HG03025 (cell line): ENCODE measurements at regions not wholly inside any gene's neighbourhood (a gene's known extent, or its start where the extent isn't known, plus 50 kb on each side); places are given as distances from the start of the nearest gene placed in this dataset.
"Not testable (repeated sequence)": the region's sequence is repeated elsewhere in the genome, so short reads cannot be mapped to it uniquely, and the experiment has no call there.

Experiments
- ATAC-seq: cut with Tn5 transposase; IDR thresholded peaks from one replicate; pipeline ENCODE4 v1.9.1; 2021; ENCODE audit warnings: mild to moderate bottlenecking, moderate library complexity; ENCODE audit not compliant: unreplicated experiment, low FRiP score

- ATAC-seq, result no peak
Observed at GRCh38 chr5:125894383-125894782, 528.8 kb upstream of the GRAMD2B start.

- no peak for ATAC-seq
Observed at GRCh38 chr5:125896368-125896767, 526.8 kb upstream of the GRAMD2B start.

GRCh38 chr5:125897089-125897488 lies 526.1 kb upstream of the GRAMD2B start:
- no peak for ATAC-seq

GRCh38 chr5:125898851-125899405 lies 524.3 kb upstream of the GRAMD2B start:
- no peak for ATAC-seq

GRCh38 chr5:125912028-125912427 lies 511.2 kb upstream of the GRAMD2B start:
- ATAC-seq, result no peak

- ATAC-seq, result no peak
Observed at GRCh38 chr5:125913200-125913599, 510.0 kb upstream of the GRAMD2B start.

GRCh38 chr5:125914471-125914870 lies 508.7 kb upstream of the GRAMD2B start:
- ATAC-seq, result no peak

GRCh38 chr5:125923958-125924357 lies 499.3 kb upstream of the GRAMD2B start:
- not testable (repeated sequence) for ATAC-seq

- ATAC-seq, result no peak
Observed at GRCh38 chr5:125926172-125926571, 497.0 kb upstream of the GRAMD2B start.

GRCh38 chr5:125928663-125929062 lies 494.5 kb upstream of the GRAMD2B start:
- no peak for ATAC-seq

- ATAC-seq, result no peak
Observed at GRCh38 chr5:125950012-125950615, 473.1 kb upstream of the GRAMD2B start.

GRCh38 chr5:125961150-125961549 lies 462.1 kb upstream of the GRAMD2B start:
- ATAC-seq, result peak; percentile 99

- no peak for ATAC-seq
Observed at GRCh38 chr5:125965577-125965976, 457.6 kb upstream of the GRAMD2B start.

- ATAC-seq, result no peak
Observed at GRCh38 chr5:125967576-125967975, 455.6 kb upstream of the GRAMD2B start.

GRCh38 chr5:125969011-125969813 lies 454.0 kb upstream of the GRAMD2B start:
- no peak for ATAC-seq

GRCh38 chr5:125969814-125970171 lies 453.4 kb upstream of the GRAMD2B start:
- ATAC-seq, result no peak

- ATAC-seq, result no peak
Observed at GRCh38 chr5:125970631-125971307, 452.4 kb upstream of the GRAMD2B start.

GRCh38 chr5:125972706-125973105 lies 450.5 kb upstream of the GRAMD2B start:
- ATAC-seq, result no peak

GRCh38 chr5:125974679-125975078 lies 448.5 kb upstream of the GRAMD2B start:
- ATAC-seq, result no peak

- no peak for ATAC-seq
Observed at GRCh38 chr5:125976421-125977000, 446.7 kb upstream of the GRAMD2B start.

- ATAC-seq, result no peak
Observed at GRCh38 chr5:125978015-125978414, 445.2 kb upstream of the GRAMD2B start.
